Erythroblast (primary cell): ENCODE measurements at regions not wholly inside any gene's neighbourhood (a gene's known extent, or its start where the extent isn't known, plus 50 kb on each side); places are given as distances from the start of the nearest gene placed in this dataset.

ENCODE experiments used
- GATA1 ChIP-seq: IDR thresholded peaks from 2 replicates; pipeline ENCODE4 v1.6.1; 2011; ENCODE audit warnings: low read depth, mild to moderate bottlenecking, control low read depth, low read length, moderate library complexity
- POLR2A ChIP-seq: IDR thresholded peaks from 2 replicates; pipeline ENCODE4 v1.6.1; 2011; ENCODE audit warnings: mild to moderate bottlenecking, low read length

- TF ChIP-seq POLR2A (no peak), GATA1 (no peak)
These were observed 931.2 kb downstream of the AACS start for GRCh38 chr12:125996443-125996842.
